ENCODE measurements at regions not wholly inside any gene's neighbourhood (a gene's known extent, or its start where the extent isn't known, plus 50 kb on each side); places are given as distances from the start of the nearest gene placed in this dataset.

GRCh38 chr16:79747688-79748087 lies 147.2 kb upstream of the MAF start:
- intact Hi-C loops (cut with DNase I): no loop called here
- no peak for DNase-seq (ENCODE audit: low spot score)

- no peak for DNase-seq (ENCODE audit: low spot score)
- intact Hi-C loops (cut with DNase I): no loop called here
Measured at GRCh38 chr16:79740252-79740651, 139.7 kb upstream of the MAF start.

- DNase-seq (ENCODE audit: low spot score): no peak
- intact Hi-C loops (cut with DNase I): no loop called here
Measured at GRCh38 chr16:79735271-79735670, 134.7 kb upstream of the MAF start.

DNA sequence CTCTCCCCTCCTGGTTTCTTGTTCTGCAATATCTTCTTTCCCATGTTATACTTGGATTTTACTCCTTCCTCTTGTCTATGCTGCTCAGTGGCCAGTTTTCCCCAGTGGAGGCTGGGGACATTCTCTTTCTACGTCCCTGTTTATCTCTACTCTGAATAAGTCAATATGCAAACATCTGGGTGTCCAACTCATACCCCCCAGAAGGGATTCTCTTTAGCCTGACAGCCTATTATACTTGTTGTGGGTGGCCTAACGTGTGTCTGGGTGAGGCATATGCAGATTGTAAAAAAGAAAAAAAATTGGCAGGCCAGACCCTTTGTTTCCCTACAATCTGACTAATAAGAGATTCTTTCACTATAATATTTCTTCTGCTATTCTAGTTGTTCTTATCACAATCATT lies 134.2 kb upstream of the MAF start:
- intact Hi-C loops (cut with DNase I): no loop called here
- DNase-seq (ENCODE audit: low spot score): no peak

- DNase-seq (ENCODE audit: low spot score): no peak
- intact Hi-C loops (cut with DNase I): no loop called here
Measured at GRCh38 chr16:79728923-79729240, 128.3 kb upstream of the MAF start.

DNA sequence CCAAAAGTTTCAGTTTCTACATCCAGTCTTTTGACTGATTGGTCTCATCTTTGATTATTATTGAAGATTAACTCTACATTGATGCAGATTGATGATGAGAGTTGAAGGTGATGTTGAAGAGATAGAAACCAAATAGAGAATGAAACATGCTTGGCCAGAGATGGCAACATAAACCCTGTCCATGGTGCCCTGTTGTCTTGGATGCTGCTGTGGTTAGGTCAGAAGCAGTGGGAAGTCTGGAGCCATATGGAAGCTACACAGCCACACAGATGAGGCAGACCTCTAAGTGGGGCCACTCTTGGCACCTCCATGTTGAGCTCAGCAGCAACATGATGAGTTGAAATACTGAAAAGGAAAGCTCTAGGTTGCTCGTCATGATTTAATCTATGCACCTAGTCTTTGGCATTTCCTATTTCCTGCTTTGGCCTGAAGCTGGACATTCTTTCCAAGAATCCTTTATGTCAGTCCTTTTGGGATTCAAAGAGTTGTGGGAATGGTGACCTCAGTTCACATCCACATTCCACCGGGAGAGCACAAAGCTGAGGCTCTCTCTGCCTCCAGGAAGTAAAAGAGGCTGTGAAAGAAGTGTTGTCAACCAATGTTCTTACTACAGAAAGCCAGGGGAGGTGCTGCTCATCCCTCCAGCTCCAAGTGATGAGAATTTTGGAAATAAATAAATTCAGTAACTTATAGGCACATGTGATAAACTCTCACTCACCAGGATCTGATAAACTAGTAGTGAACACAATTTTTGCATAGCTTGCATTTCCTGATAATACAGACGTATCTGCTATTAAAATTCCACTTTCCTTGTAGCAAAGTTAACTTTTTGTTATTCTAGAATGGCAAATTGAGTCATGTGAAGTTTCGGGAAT lies 127.7 kb upstream of the MAF start:
- DNase-seq (ENCODE audit: low spot score): no peak
- intact Hi-C loops (cut with DNase I): no loop called here

DNA sequence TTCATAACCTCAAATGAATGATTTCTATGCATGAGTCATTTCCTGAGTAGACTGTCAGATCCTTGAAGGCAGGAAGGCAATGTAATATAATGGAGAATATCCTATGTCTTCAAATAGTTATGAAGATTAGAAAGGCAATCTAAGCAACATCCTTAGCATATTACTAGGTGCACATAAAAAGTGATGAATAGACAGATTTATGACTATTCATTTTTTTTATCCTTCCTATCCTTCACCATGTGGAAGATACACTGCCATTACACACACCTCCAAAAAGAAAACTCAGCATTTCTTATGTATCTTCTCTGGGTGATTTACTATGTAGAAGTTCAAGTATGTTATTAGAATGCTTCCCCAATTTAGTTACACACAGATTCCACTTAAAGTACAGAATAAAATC lies 126.4 kb upstream of the MAF start:
- intact Hi-C loops (cut with DNase I): no loop called here
- no peak for DNase-seq (ENCODE audit: low spot score)

- no peak for DNase-seq (ENCODE audit: low spot score)
- intact Hi-C loops (cut with DNase I): no loop called here
Measured at GRCh38 chr16:79725051-79725450, 124.5 kb upstream of the MAF start.

GRCh38 chr16:79723583-79724168 lies 123.1 kb upstream of the MAF start:
- intact Hi-C loops (cut with DNase I): no loop called here
- DNase-seq (ENCODE audit: low spot score): no peak

GRCh38 chr16:79721270-79721669 lies 120.7 kb upstream of the MAF start:
- DNase-seq (ENCODE audit: low spot score): no peak
- intact Hi-C loops (cut with DNase I): no loop called here

DNA sequence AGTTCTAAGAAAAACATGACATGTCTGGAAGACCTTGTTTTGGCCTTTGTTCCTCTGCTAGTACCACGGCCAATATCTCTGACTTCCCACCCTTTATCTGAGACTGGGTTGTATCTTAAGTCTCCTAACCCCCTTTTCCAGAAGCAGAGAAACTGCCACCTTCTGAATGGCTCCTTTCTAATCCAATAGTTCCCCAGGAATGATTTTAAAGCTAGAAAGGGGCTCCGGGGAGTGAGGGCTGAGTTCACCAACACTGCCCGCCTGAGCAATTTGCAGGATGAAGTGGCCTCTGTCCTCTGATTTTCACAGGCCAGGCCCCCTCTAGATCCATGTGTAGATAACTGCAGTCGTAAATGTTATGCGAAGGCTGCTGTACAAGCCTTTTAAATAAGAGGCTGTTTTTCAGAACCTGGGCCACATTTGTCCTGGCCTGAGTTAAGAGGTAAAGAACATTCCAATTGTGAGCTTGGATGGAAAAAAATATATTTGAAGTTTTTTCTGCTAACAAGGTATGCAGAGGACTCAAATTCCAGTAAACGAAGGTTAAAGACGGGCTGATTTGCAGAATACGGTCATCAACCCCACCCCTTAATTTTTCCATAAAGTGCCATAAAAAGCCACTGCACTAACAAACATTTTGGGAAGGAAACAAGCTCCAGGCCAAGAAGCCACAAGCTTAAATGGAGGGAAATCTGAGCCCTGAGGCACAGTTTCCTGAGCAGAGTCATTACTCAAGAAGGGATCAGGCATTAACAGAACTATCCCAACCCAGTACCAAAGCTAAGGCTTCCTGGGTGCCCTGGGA lies 117.0 kb upstream of the MAF start:
- DNase-seq (ENCODE audit: low spot score): no peak
- intact Hi-C loops (cut with DNase I): no loop called here

GRCh38 chr16:79716645-79717332 lies 116.3 kb upstream of the MAF start:
- no peak for DNase-seq (ENCODE audit: low spot score)
- intact Hi-C loops (cut with DNase I): no loop called here

DNA sequence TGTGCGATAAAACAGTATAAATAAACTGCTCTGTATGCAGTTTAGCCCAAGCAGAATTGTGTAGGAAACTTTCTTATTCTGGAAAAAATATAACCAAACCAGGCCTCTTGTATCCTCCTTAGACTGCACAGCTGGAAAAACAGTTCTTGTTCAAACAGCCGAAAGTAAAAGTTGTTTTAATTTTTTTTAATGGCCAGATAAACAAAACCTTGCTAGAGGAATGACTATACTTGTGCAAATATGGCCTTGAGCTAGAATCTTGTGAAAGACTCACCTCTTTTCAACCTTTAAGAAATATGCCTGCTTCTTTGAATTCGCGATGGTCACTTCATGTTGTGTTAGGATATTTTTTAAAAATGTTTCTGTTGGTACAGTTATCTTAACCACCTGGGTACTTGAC lies 114.5 kb upstream of the MAF start:
- DNase-seq (ENCODE audit: low spot score): no peak

GRCh38 chr16:79714440-79714839 lies 113.9 kb upstream of the MAF start:
- no peak for DNase-seq (ENCODE audit: low spot score)
- intact Hi-C loops (cut with DNase I): no loop called here

More for the DNA sequence above, 114.5 kb upstream of the MAF start:
- intact Hi-C loops (cut with DNase I): no loop called here

GRCh38 chr16:79713609-79714309 lies 113.2 kb upstream of the MAF start:
- DNase-seq (ENCODE audit: low spot score): no peak
- intact Hi-C loops (cut with DNase I): no loop called here

GRCh38 chr16:79712276-79712675 lies 111.7 kb upstream of the MAF start:
- intact Hi-C loops (cut with DNase I): no loop called here
- no peak for DNase-seq (ENCODE audit: low spot score)

DNA sequence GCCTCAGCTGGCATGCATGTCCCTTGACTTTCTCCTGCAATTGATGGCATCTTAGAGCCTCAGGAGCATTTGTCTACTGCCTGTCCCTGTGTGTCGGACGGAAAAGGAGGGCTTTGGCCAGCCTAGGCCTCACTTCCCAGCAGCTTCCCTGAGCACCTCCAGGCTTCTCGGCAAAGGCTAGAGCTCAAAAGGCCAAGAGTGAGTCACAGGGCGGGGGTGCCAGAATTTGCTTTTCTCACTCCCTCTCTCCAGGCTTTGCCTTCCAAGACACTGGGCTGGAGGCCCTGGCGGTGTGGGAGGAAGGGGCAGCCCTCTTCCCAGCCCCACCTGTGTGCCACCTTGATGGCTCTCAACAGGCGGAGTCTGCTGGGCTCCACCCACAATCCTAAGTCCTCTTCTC lies 107.3 kb upstream of the MAF start:
- intact Hi-C loops (cut with DNase I): no loop called here
- peak; percentile 78 for DNase-seq (ENCODE audit: low spot score)

DNA sequence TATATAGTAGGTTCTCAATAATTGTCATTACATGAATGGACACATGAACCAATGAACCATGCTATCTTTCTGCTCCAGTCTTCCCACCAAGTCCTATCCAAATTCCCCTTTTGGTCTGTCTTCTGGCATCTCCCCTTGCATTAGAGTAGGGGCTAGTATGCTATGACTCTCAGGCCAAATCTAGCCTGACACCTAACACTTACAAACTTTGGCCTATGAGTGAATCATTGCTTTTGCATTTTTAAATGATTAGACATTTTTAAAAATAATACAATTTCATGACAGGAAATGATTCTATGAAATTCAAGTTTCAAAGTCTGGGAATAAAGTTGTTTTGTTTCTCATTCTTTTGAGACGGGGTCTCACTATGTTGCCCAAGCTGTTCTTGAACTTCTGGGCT lies 102.5 kb upstream of the MAF start:
- DNase-seq (ENCODE audit: low spot score): no peak
- intact Hi-C loops (cut with DNase I): no loop called here

- no peak for DNase-seq (ENCODE audit: low spot score)
- intact Hi-C loops (cut with DNase I): no loop called here
Measured at GRCh38 chr16:79698341-79698753, 97.8 kb upstream of the MAF start.

Measured in cardiac septum (tissue), 1 donor.